Stomach (tissue), 4 donors: ENCODE measurements at regions not wholly inside any gene's neighbourhood (a gene's known extent, or its start where the extent isn't known, plus 50 kb on each side); places are given as distances from the start of the nearest gene placed in this dataset.

Experiments used
- EP300 ChIP-seq: sonication (generic); formaldehyde crosslinking; IDR thresholded peaks from one replicate; pipeline ENCODE4 v1.6.1; 2017; ENCODE audit warnings: antibody characterized with exemption
- POLR2A ChIP-seq, 4 donors: fragments of 450-650 bp; IDR thresholded peaks; one replicate each; pipeline ENCODE4 v1.6.1; 2016; ENCODE audit warnings: antibody characterized with exemption in 4 of 4, control low read depth in 2 of 4, mild to moderate bottlenecking in 1 of 4, moderate library complexity in 1 of 4
- POLR2AphosphoS5 ChIP-seq, 3 donors: sonication (generic); formaldehyde crosslinking; IDR thresholded peaks; one replicate each; pipeline ENCODE4 v1.6.1; 2016; ENCODE audit warnings: antibody characterized with exemption in 3 of 3
- TF ChIP-seq, protein P1 (sequence below), 7 experiments: fragments of 450-650 bp in 4 of 7; fragments of 200-600 bp in 3 of 7; sonication (generic) in 3 of 7; IDR thresholded peaks; one replicate each; pipeline ENCODE4 v1.5.1; 2016 to 2019; ENCODE audit warnings: antibody characterized with exemption in 7 of 7, control low read depth in 2 of 7, mild to moderate bottlenecking in 1 of 7

DNA sequence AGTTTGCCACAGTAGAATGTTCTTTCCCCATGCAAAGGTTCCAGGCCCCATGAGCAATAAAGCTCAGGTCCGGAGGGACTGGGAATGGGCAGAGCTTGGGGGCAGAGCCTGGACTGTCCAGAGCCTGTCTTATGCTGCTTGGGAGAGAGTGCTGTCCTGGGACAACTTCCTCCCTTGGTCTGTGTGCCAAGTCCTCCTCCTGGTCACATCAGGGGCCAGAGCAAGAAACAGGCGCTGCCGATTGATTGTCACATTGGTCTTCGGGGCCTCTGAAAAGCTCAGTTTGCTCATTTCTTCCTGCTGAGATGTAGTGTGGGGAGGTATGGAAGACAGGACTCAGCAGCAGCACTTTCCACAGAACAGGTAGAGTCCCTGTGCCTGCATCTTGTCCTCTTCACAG lies 54.0 kb upstream of the FCN1 start:
- TF ChIP-seq, protein P1, sequence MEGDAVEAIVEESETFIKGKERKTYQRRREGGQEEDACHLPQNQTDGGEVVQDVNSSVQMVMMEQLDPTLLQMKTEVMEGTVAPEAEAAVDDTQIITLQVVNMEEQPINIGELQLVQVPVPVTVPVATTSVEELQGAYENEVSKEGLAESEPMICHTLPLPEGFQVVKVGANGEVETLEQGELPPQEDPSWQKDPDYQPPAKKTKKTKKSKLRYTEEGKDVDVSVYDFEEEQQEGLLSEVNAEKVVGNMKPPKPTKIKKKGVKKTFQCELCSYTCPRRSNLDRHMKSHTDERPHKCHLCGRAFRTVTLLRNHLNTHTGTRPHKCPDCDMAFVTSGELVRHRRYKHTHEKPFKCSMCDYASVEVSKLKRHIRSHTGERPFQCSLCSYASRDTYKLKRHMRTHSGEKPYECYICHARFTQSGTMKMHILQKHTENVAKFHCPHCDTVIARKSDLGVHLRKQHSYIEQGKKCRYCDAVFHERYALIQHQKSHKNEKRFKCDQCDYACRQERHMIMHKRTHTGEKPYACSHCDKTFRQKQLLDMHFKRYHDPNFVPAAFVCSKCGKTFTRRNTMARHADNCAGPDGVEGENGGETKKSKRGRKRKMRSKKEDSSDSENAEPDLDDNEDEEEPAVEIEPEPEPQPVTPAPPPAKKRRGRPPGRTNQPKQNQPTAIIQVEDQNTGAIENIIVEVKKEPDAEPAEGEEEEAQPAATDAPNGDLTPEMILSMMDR (IDR thresholded peaks at IDR 0.05): no peak
- TF ChIP-seq POLR2AphosphoS5 (IDR thresholded peaks at IDR 0.05): no peak
- TF ChIP-seq POLR2A (IDR thresholded peaks at IDR 0.05): no peak
- TF ChIP-seq EP300: no peak
